KMS-11 (cell line): ENCODE measurements at regions not wholly inside any gene's neighbourhood (a gene's known extent, or its start where the extent isn't known, plus 50 kb on each side); places are given as distances from the start of the nearest gene placed in this dataset.

Experiments used
- H2AFZ ChIP-seq: fragments of 200-600 bp; sonication (generic); 2 replicates; pipeline ENCODE4 v1.6.1; 2016; ENCODE audit warnings: antibody characterized with exemption, mixed run types, low read depth
- H3K27ac ChIP-seq: fragments of 200-600 bp; sonication (generic); 2 replicates; pipeline ENCODE4 v1.6.1; 2016; ENCODE audit warnings: mild to moderate bottlenecking, mixed run types
- H3K27me3 ChIP-seq: fragments of 200-600 bp; sonication (generic); 2 replicates; pipeline ENCODE4 v1.6.1; 2017; ENCODE audit warnings: mild to moderate bottlenecking, low read depth, mixed run types, moderate library complexity; ENCODE audit not compliant: insufficient read depth
- H3K36me3 ChIP-seq: fragments of 200-600 bp; sonication (generic); 2 replicates; pipeline ENCODE4 v1.6.1; 2017; ENCODE audit warnings: mild to moderate bottlenecking, mixed run types; ENCODE audit not compliant: insufficient read depth
- H3K4me1 ChIP-seq: fragments of 200-600 bp; sonication (generic); 2 replicates; pipeline ENCODE4 v1.6.1; 2016; ENCODE audit warnings: mild to moderate bottlenecking, low read depth, mixed run types; ENCODE audit not compliant: poor library complexity, severe bottlenecking
- H3K4me2 ChIP-seq: fragments of 200-600 bp; sonication (generic); 2 replicates; pipeline ENCODE4 v1.7.0; 2016; ENCODE audit warnings: mild to moderate bottlenecking, mixed run types
- H3K4me3 ChIP-seq: fragments of 200-600 bp; sonication (generic); IDR thresholded peaks from 2 replicates; pipeline ENCODE4 v1.6.1; 2017; ENCODE audit warnings: low read depth, low read length, mixed read lengths; ENCODE audit not compliant: insufficient read depth
- H3K79me2 ChIP-seq: fragments of 200-600 bp; sonication (generic); 2 replicates; pipeline ENCODE4 v1.6.1; 2016; ENCODE audit warnings: low read depth, mixed run types; ENCODE audit not compliant: insufficient read depth
- H3K9ac ChIP-seq: fragments of 200-600 bp; sonication (generic); 2 replicates; pipeline ENCODE4 v1.6.1; 2016; ENCODE audit warnings: mild to moderate bottlenecking, mixed run types
- H4K20me1 ChIP-seq: fragments of 200-600 bp; sonication (generic); 2 replicates; pipeline ENCODE4 v1.6.1; 2016; ENCODE audit warnings: mild to moderate bottlenecking, mixed run types; ENCODE audit not compliant: insufficient read depth
- TF ChIP-seq, protein P1 (sequence below): fragments of 200-600 bp; sonication (generic); conservative IDR thresholded peaks from 2 replicates; pipeline ENCODE4 v1.6.1; 2017; ENCODE audit warnings: low read depth, mild to moderate bottlenecking, antibody characterized with exemption, low read length, moderate library complexity, mixed read lengths

DNA sequence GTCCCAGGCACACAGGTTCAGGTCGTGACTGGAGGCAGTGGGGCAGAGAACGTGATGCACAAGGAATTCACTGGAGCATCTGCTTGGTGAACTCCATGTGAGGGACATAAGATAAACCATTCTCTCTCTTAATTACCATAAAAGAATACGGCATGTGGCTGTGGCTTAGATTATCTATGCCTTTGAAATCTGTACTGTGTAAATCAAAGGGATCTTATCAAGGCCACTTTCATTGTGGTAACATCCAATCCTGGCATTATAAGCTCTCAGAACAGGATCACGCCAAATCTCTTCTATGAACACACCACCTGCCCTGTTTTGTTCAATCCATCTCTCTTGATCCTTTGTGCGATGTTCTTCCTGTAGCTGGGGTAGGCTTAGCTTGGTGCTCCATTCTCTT, 192.3 kb downstream of the SPATA18 start:
- H3K4me3 ChIP-seq = no peak overlapping the region
- TF ChIP-seq, protein P1, sequence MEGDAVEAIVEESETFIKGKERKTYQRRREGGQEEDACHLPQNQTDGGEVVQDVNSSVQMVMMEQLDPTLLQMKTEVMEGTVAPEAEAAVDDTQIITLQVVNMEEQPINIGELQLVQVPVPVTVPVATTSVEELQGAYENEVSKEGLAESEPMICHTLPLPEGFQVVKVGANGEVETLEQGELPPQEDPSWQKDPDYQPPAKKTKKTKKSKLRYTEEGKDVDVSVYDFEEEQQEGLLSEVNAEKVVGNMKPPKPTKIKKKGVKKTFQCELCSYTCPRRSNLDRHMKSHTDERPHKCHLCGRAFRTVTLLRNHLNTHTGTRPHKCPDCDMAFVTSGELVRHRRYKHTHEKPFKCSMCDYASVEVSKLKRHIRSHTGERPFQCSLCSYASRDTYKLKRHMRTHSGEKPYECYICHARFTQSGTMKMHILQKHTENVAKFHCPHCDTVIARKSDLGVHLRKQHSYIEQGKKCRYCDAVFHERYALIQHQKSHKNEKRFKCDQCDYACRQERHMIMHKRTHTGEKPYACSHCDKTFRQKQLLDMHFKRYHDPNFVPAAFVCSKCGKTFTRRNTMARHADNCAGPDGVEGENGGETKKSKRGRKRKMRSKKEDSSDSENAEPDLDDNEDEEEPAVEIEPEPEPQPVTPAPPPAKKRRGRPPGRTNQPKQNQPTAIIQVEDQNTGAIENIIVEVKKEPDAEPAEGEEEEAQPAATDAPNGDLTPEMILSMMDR = no peak
- no peak overlapping the region for H3K27ac ChIP-seq
- no peak overlapping the region for H3K4me2 ChIP-seq
- no peak overlapping the region for H2AFZ ChIP-seq
- no peaks in the 10 kb centered on the region for H3K79me2 ChIP-seq
- no peaks in the 10 kb centered on the region for H4K20me1 ChIP-seq
- H3K4me1 ChIP-seq = no peaks in the 10 kb centered on the region
- H3K27me3 ChIP-seq = no peaks in the 10 kb centered on the region
- H3K9ac ChIP-seq = no peak overlapping the region
- H3K36me3 ChIP-seq = no peaks in the 10 kb centered on the region

DNA sequence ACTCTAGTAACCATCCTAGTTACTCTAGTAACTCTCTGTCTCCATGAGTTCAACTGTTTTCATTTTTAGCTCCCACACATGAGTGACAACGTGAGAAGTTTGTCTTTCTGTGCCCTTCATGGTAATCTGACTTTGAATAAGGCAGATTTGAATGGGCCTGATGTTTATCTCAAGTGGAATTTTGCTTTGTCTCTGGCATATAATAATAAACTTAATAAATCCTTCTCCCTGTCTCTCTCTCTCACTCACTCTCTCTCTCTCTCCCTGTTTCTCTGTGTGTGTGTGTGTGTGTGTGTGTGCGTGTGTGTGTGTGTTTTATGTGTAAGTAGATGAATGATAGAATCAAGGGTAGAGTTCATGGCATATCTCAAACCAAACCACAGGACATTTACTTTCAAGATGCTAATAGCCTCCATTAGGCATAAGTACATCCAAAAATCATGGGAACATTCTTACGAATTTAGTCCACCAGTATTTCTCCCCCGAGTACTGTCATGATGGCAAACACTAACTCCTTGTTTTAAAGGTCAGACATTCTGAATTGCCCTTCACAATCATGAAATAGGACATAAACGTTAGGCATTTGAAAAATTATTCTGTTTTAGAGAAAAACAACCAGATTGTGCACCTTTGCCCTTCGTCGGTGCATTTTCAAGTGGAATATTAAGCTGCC, 193.1 kb downstream of the SPATA18 start:
- no peak overlapping the region for H3K9ac ChIP-seq
- no peaks in the 10 kb centered on the region for H3K4me1 ChIP-seq
- H2AFZ ChIP-seq = no peak overlapping the region
- H4K20me1 ChIP-seq = no peaks in the 10 kb centered on the region
- H3K36me3 ChIP-seq = no peaks in the 10 kb centered on the region
- H3K4me2 ChIP-seq = no peak overlapping the region
- no peaks in the 10 kb centered on the region for H3K79me2 ChIP-seq
- H3K4me3 ChIP-seq = no peak overlapping the region
- no peaks in the 10 kb centered on the region for H3K27me3 ChIP-seq
- TF ChIP-seq, protein P1 = no peak
- no peak overlapping the region for H3K27ac ChIP-seq

DNA sequence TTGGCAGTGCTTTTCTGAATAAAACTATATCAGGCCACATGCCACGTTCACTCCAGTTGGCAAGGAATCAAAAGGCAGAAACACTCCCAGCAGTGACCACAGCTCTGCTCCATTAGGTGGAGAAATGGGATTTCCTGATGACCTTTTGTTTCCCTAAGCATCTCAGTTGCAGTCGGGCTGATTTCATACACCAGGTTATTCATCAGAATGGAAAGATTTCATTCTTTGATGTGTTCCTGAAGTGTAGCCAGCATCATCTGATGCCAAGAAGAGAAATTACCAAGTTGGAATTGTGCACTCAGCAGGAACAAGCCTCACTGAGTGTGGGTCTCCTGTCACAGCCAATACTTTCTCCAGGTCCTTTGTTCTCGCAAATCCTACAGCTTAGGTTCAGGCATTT, 193.7 kb downstream of the SPATA18 start:
- H4K20me1 ChIP-seq = no peaks in the 10 kb centered on the region
- no peak overlapping the region for H3K4me3 ChIP-seq
- H3K27ac ChIP-seq = no peak overlapping the region
- H3K4me1 ChIP-seq = no peaks in the 10 kb centered on the region
- no peaks in the 10 kb centered on the region for H3K27me3 ChIP-seq
- H3K9ac ChIP-seq = no peak overlapping the region
- TF ChIP-seq, protein P1 = no peak
- no peak overlapping the region for H3K4me2 ChIP-seq
- no peaks in the 10 kb centered on the region for H3K79me2 ChIP-seq
- no peak overlapping the region for H2AFZ ChIP-seq
- H3K36me3 ChIP-seq = no peaks in the 10 kb centered on the region

DNA sequence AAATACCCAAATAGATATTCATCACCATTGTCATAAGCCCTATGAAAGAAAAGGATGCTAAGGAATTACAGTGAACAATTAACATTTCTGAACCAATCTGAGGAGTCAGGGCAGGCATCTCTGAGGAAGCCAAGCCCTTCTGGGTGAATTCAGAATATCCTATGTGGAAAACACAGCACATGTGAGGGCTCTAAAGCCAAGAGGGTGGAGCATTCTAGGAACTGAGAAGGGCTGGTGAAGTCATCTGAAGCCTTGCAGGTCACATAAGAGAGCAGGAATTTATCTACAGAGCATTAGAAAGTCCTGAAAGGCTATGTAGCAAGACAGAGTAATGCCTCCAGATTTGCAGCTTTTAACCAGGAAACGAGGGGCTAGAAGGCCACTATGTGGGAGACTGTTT, 195.7 kb downstream of the SPATA18 start:
- Histone ChIP-seq H3K27me3 (no peaks in the 10 kb centered on the region), H3K4me1 (no peaks in the 10 kb centered on the region), H3K4me3 (no peak overlapping the region), H3K9ac (no peak overlapping the region), H2AFZ (no peak overlapping the region), H3K36me3 (no peaks in the 10 kb centered on the region), H4K20me1 (no peaks in the 10 kb centered on the region), H3K79me2 (no peaks in the 10 kb centered on the region), H3K4me2 (no peak overlapping the region), H3K27ac (no peak overlapping the region)
- TF ChIP-seq, protein P1 = no peak
